Vagina (tissue), 2 donors: ENCODE measurements at regions not wholly inside any gene's neighbourhood (a gene's known extent, or its start where the extent isn't known, plus 50 kb on each side); places are given as distances from the start of the nearest gene placed in this dataset.

Experiments used
- POLR2AphosphoS5 ChIP-seq, 2 donors: sonication (generic); formaldehyde crosslinking; IDR thresholded peaks; one replicate each; pipeline ENCODE4 v1.9.0; 2017; ENCODE audit warnings: antibody characterized with exemption in 2 of 2, mild to moderate bottlenecking in 2 of 2, low read depth in 1 of 2; ENCODE audit not compliant: insufficient read depth in 1 of 2
- TF ChIP-seq, protein P1 (sequence below), 3 experiments: fragments of 450-650 bp in 2 of 3; fragments of 200-600 bp in 1 of 3; sonication (generic) in 1 of 3; IDR thresholded peaks; one replicate each; pipeline ENCODE4 v1.5.1; 2017 to 2019; ENCODE audit warnings: antibody characterized with exemption in 3 of 3, mild to moderate bottlenecking in 2 of 3, moderate library complexity in 2 of 3

DNA sequence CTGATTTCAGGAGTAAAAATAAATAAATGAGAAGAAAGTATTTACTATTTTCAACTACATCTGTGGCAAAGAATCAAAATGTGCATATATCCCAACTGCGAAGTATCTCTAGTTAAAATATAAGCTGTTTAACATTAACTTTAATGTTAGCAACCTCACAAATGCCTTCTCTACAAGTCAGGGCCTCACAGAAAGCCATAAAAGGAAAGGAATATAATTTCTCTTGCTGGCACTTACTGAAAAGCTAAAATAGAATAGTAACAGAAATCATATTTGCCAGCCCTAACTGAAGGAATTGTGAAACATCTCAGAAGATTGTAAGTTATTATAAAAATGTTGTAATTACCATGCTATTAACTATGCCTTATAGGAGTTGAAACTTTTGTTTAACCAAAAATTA is 65.1 kb upstream of the MBNL1 start:
- TF ChIP-seq, protein P1, sequence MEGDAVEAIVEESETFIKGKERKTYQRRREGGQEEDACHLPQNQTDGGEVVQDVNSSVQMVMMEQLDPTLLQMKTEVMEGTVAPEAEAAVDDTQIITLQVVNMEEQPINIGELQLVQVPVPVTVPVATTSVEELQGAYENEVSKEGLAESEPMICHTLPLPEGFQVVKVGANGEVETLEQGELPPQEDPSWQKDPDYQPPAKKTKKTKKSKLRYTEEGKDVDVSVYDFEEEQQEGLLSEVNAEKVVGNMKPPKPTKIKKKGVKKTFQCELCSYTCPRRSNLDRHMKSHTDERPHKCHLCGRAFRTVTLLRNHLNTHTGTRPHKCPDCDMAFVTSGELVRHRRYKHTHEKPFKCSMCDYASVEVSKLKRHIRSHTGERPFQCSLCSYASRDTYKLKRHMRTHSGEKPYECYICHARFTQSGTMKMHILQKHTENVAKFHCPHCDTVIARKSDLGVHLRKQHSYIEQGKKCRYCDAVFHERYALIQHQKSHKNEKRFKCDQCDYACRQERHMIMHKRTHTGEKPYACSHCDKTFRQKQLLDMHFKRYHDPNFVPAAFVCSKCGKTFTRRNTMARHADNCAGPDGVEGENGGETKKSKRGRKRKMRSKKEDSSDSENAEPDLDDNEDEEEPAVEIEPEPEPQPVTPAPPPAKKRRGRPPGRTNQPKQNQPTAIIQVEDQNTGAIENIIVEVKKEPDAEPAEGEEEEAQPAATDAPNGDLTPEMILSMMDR (IDR thresholded peaks at IDR 0.05) = no peak
- TF ChIP-seq POLR2AphosphoS5 (IDR thresholded peaks at IDR 0.05; ENCODE audit: insufficient read depth in 1 of 2, low read depth in 1 of 2) = no peak
